H1 (cell line): ENCODE measurements at regions not wholly inside any gene's neighbourhood (a gene's known extent, or its start where the extent isn't known, plus 50 kb on each side); places are given as distances from the start of the nearest gene placed in this dataset.
A peak's percentile ranks its signal among the peaks of the same experiment; 100 is the strongest.

ENCODE experiments used
- ATF3 ChIP-seq: IDR thresholded peaks from 2 replicates; pipeline ENCODE4 v1.6.1; 2011; ENCODE audit warnings: low read depth, mild to moderate bottlenecking, low read length; ENCODE audit not compliant: insufficient read depth
- CBX8 ChIP-seq: fragments of 300-800, 300-1000 bp; sonication (generic); IDR thresholded peaks from 2 replicates; pipeline ENCODE4 v1.7.1; 2016; ENCODE audit warnings: low read depth, low read length, borderline replicate concordance
- CHD1 ChIP-seq: IDR thresholded peaks from 2 replicates; pipeline ENCODE4 v1.6.1; 2012; ENCODE audit warnings: low read depth, low read length, improper control_type of control experiment
- CHD7 ChIP-seq: fragments of 300-600 bp; sonication (generic); IDR thresholded peaks from 2 replicates; pipeline ENCODE4 v1.7.1; 2012; ENCODE audit warnings: low read length, moderate library complexity, mild to moderate bottlenecking, inconsistent platforms; ENCODE audit not compliant: insufficient replicate concordance
- CREB1 ChIP-seq: IDR thresholded peaks from 2 replicates; pipeline ENCODE4 v1.6.1; 2012; ENCODE audit warnings: inconsistent platforms
- CTCF ChIP-seq, 3 experiments: IDR thresholded peaks; 1 replicate in 2 of 3; 2 replicates in 1 of 3; pipeline versions ENCODE4 v1.5.1 to v1.6.1; 2011; ENCODE audit warnings: low read length in 3 of 3, mild to moderate bottlenecking in 3 of 3, inconsistent platforms in 2 of 3, low read depth in 1 of 3, moderate library complexity in 1 of 3; ENCODE audit not compliant: insufficient read depth in 1 of 3; ENCODE audit errors: control extremely low read depth in 1 of 3
- JUND ChIP-seq: IDR thresholded peaks from 2 replicates; pipeline ENCODE4 v1.6.1; 2011; ENCODE audit warnings: mild to moderate bottlenecking, improper control_type of control experiment, low read length
- SP1 ChIP-seq: IDR thresholded peaks from 2 replicates; pipeline ENCODE4 v1.6.1; 2011; ENCODE audit warnings: low read depth, low read length
- SUZ12 ChIP-seq: fragments of 200-600 bp; sonication (generic); IDR thresholded peaks from 2 replicates; pipeline ENCODE4 v1.6.1; 2012; ENCODE audit warnings: mild to moderate bottlenecking, inconsistent platforms, low read length, moderate library complexity, mixed read lengths

GRCh38 chrX:16445166-16445752, 204.7 kb upstream of the S100G start (continued):
- TF ChIP-seq CHD7 (no peak), CTCF (IDR thresholded peaks at IDR 0.05; ENCODE audit: control extremely low read depth in 1 of 3, insufficient read depth in 1 of 3, low read depth in 1 of 3, low read length in 3 of 3) (peak; percentile 12 to 72 (median 52)), CBX8 (no peak), SUZ12 (no peak), CHD1 (no peak), ATF3 (no peak), JUND (no peak), SP1 (no peak), CREB1 (no peak)
